ENCODE measurements at regions not wholly inside any gene's neighbourhood (a gene's known extent, or its start where the extent isn't known, plus 50 kb on each side); places are given as distances from the start of the nearest gene placed in this dataset.
A peak's percentile ranks its signal among the peaks of the same experiment; 100 is the strongest.

DNA sequence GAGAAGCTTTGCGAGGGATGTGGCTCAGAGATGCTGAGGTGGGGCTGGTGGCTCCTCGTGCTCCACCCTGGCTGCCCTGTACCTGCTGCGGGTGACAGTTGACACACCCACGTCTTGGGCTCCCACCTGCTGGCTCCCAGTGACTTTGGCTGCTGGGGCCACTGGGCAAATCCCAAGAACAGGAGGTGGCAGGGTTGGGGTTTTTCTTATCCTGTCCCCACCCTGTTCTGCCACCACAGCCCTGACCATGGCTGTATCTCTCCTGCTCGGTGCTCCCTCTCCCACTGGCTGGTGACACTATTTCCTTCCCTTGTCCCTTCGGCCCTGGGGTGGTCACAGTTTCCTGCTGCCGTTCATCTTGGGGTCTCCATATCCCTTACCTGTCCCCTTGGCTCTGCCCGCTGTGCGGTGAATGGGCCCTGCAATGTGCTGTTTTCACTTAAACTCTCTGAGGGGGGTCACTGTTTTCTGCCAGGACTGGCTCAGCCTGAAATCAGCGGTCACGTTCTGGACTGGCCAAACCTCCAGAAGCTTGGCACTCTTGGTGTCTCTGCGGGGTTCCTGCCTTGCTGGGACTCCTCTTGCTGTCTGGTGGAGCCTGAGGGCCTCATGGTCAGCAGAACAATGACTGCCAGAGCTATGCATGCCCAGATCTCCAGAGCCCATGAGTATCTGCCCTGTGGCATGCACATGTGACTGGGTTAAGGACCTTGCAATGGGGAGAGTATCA is 144.2 kb downstream of the IRF8 start:
- TF ChIP-seq CEBPB (IDR thresholded peaks at IDR 0.05) (no peak), YY1 (IDR thresholded peaks at IDR 0.05; ENCODE audit: low read depth) (no peak), CREB1 (IDR thresholded peaks at IDR 0.05; ENCODE audit: low read depth) (no peak), ZBTB7A (IDR thresholded peaks at IDR 0.05; ENCODE audit: low read depth) (no peak), FOXM1 (IDR thresholded peaks at IDR 0.05; ENCODE audit: borderline replicate concordance, low read depth) (no peak), TEAD4 (IDR thresholded peaks at IDR 0.05) (no peak), EGR1 (IDR thresholded peaks at IDR 0.05) (no peak), NFIC (IDR thresholded peaks at IDR 0.05) (no peak), RAD21 (IDR thresholded peaks at IDR 0.05; ENCODE audit: low read depth) (no peak), TAF1 (IDR thresholded peaks at IDR 0.05; ENCODE audit: low read depth) (no peak), TCF12 (IDR thresholded peaks at IDR 0.05; ENCODE audit: low read depth) (no peak), EP300 (IDR thresholded peaks at IDR 0.05; ENCODE audit: borderline replicate concordance) (no peak)
- TF ChIP-seq, protein P1, sequence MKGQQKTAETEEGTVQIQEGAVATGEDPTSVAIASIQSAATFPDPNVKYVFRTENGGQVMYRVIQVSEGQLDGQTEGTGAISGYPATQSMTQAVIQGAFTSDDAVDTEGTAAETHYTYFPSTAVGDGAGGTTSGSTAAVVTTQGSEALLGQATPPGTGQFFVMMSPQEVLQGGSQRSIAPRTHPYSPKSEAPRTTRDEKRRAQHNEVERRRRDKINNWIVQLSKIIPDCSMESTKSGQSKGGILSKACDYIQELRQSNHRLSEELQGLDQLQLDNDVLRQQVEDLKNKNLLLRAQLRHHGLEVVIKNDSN (IDR thresholded peaks at IDR 0.05): no peak
- TF ChIP-seq, protein P2, sequence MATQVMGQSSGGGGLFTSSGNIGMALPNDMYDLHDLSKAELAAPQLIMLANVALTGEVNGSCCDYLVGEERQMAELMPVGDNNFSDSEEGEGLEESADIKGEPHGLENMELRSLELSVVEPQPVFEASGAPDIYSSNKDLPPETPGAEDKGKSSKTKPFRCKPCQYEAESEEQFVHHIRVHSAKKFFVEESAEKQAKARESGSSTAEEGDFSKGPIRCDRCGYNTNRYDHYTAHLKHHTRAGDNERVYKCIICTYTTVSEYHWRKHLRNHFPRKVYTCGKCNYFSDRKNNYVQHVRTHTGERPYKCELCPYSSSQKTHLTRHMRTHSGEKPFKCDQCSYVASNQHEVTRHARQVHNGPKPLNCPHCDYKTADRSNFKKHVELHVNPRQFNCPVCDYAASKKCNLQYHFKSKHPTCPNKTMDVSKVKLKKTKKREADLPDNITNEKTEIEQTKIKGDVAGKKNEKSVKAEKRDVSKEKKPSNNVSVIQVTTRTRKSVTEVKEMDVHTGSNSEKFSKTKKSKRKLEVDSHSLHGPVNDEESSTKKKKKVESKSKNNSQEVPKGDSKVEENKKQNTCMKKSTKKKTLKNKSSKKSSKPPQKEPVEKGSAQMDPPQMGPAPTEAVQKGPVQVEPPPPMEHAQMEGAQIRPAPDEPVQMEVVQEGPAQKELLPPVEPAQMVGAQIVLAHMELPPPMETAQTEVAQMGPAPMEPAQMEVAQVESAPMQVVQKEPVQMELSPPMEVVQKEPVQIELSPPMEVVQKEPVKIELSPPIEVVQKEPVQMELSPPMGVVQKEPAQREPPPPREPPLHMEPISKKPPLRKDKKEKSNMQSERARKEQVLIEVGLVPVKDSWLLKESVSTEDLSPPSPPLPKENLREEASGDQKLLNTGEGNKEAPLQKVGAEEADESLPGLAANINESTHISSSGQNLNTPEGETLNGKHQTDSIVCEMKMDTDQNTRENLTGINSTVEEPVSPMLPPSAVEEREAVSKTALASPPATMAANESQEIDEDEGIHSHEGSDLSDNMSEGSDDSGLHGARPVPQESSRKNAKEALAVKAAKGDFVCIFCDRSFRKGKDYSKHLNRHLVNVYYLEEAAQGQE (IDR thresholded peaks at IDR 0.05; ENCODE audit: low read depth): no peak
- TF ChIP-seq, protein P3, sequence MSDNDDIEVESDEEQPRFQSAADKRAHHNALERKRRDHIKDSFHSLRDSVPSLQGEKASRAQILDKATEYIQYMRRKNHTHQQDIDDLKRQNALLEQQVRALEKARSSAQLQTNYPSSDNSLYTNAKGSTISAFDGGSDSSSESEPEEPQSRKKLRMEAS (IDR thresholded peaks at IDR 0.05): no peak

DNA sequence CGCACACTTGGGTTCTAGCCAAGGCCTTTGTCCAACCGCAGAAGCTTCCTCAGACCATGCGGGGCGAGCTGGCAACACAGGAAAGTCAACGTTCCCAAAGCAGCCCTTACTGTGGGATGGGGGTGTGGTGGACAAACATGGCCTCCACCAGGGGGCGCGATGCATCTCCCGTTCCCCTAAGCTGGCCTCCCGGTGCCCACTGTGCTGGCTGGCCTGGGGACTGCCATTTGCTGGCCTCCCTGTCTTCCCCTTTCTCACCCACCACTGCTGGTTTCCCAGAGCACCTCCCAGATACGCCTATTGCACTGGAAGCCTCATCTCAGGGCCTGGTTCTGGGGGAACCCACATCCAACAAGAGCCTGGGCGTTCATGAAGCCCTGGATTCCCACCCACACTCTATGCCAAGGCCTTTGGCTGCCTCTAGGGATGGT is 145.3 kb downstream of the IRF8 start:
- TF ChIP-seq CEBPB (IDR thresholded peaks at IDR 0.05) (no peak), RAD21 (IDR thresholded peaks at IDR 0.05; ENCODE audit: low read depth) (peak; percentile 25; the same call in 1 of the 2 replicates)

DNA sequence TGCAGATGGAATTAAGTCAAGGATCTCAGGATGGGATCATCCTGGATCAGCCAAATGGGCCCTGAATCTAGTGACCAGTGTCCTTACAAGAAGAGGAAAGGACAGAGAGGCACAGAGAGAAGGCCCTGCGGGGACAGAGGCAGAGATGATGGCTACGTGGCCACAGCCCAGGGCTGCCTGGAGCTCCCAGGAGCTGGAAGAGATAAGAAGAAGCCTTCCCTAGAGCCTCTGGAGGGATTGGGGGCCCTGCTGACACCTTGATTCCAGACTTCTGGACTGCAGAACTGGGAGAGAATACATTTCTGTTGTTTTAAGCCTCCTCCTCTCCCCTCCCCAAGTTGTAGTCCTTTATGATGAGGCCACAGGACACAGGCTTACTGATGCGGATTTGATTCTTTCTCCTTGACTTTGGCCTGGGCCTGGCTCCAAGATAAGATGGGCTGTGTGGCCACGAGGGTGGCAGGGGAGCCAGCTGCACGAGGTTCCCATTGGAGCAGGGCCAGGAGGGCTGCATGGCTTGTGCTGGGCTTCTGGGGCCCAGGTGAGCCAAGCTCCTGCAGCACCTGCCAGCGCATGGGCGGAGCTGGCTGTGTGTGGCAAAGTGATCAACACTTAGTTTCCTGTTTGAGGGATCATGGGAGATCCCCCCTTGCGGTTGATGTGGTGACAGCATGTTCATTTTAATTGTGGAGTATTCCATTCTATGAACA is 146.1 kb downstream of the IRF8 start:
- TF ChIP-seq, protein P3 (IDR thresholded peaks at IDR 0.05): no peak
- TF ChIP-seq, protein P2 (IDR thresholded peaks at IDR 0.05; ENCODE audit: low read depth): no peak
- no peak for TF ChIP-seq EGR1 (IDR thresholded peaks at IDR 0.05)
- no peak for TF ChIP-seq FOXM1 (IDR thresholded peaks at IDR 0.05; ENCODE audit: borderline replicate concordance, low read depth)
- no peak for TF ChIP-seq CREB1 (IDR thresholded peaks at IDR 0.05; ENCODE audit: low read depth)
- no peak for TF ChIP-seq YY1 (IDR thresholded peaks at IDR 0.05; ENCODE audit: low read depth)
- TF ChIP-seq ZBTB7A (IDR thresholded peaks at IDR 0.05; ENCODE audit: low read depth): no peak
- TF ChIP-seq, protein P1 (IDR thresholded peaks at IDR 0.05): no peak
- no peak for TF ChIP-seq RAD21 (IDR thresholded peaks at IDR 0.05; ENCODE audit: low read depth)
- TF ChIP-seq TAF1 (IDR thresholded peaks at IDR 0.05; ENCODE audit: low read depth): no peak
- no peak for TF ChIP-seq CEBPB (IDR thresholded peaks at IDR 0.05)

DNA sequence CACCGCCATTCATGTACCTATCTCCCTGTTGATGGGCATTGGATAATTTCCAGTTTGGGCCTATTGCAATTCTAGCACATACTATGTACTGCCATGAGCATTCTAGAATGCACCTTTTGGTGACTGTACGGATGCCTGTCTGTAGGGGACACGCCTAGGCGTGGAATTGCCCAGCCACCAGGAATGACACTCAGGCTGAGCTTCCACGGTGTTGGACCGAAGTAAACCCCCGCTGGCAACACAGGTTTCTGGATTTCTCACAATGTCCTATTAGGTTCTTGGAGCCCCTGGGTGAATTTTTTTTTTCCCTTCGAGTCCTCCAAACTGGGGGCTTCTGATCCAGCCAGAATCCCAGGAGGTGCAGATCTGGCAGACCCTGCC is 146.6 kb downstream of the IRF8 start:
- no peak for TF ChIP-seq TEAD4 (IDR thresholded peaks at IDR 0.05)
- no peak for TF ChIP-seq YY1 (IDR thresholded peaks at IDR 0.05; ENCODE audit: low read depth)
- TF ChIP-seq TAF1 (IDR thresholded peaks at IDR 0.05; ENCODE audit: low read depth): no peak
- no peak for TF ChIP-seq TCF12 (IDR thresholded peaks at IDR 0.05; ENCODE audit: low read depth)
- TF ChIP-seq NFIC (IDR thresholded peaks at IDR 0.05): no peak
- TF ChIP-seq FOXM1 (IDR thresholded peaks at IDR 0.05; ENCODE audit: borderline replicate concordance, low read depth): no peak
- no peak for TF ChIP-seq CEBPB (IDR thresholded peaks at IDR 0.05)
- TF ChIP-seq ZBTB7A (IDR thresholded peaks at IDR 0.05; ENCODE audit: low read depth): no peak
- TF ChIP-seq, protein P3 (IDR thresholded peaks at IDR 0.05): no peak
- no peak for TF ChIP-seq EGR1 (IDR thresholded peaks at IDR 0.05)
- no peak for TF ChIP-seq RAD21 (IDR thresholded peaks at IDR 0.05; ENCODE audit: low read depth)
- TF ChIP-seq EP300 (IDR thresholded peaks at IDR 0.05; ENCODE audit: borderline replicate concordance): no peak
- TF ChIP-seq, protein P2 (IDR thresholded peaks at IDR 0.05; ENCODE audit: low read depth): no peak
- TF ChIP-seq CREB1 (IDR thresholded peaks at IDR 0.05; ENCODE audit: low read depth): no peak
- TF ChIP-seq, protein P1 (IDR thresholded peaks at IDR 0.05): no peak

All from Ishikawa (cell line).